GM18520 (cell line): ENCODE measurements at regions not wholly inside any gene's neighbourhood (a gene's known extent, or its start where the extent isn't known, plus 50 kb on each side); places are given as distances from the start of the nearest gene placed in this dataset.

Experiments used
- ATAC-seq: cut with Tn5 transposase; IDR thresholded peaks from one replicate; pipeline ENCODE4 v1.9.1; 2021; ENCODE audit not compliant: unreplicated experiment

GRCh38 chr1:177488722-177489121 is 318.0 kb downstream of the BRINP2 start:
- no peak for ATAC-seq

GRCh38 chr1:177487481-177487880 is 316.7 kb downstream of the BRINP2 start:
- no peak for ATAC-seq

GRCh38 chr1:177480741-177481305 is 310.1 kb downstream of the BRINP2 start:
- ATAC-seq: no peak

DNA sequence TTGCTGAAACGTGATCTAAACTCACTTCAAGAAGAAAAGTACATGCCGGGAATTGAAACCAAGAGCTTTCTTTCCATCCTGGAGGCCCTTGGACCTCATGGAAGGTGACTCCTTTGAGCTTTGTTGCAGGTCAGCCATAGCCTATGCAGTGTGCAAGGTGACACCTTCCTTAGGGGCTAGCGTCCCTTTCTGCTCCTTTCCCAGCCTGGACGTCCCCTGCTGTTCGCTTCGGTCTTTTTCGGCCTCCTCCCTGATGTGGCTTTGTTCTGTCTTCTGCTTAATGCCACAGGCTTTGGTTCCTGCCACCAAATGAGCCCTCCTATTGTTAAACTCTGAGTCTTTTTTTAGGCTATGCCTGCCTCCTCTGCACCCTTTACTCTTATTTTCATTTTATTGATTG is 308.8 kb downstream of the BRINP2 start:
- no peak for ATAC-seq

DNA sequence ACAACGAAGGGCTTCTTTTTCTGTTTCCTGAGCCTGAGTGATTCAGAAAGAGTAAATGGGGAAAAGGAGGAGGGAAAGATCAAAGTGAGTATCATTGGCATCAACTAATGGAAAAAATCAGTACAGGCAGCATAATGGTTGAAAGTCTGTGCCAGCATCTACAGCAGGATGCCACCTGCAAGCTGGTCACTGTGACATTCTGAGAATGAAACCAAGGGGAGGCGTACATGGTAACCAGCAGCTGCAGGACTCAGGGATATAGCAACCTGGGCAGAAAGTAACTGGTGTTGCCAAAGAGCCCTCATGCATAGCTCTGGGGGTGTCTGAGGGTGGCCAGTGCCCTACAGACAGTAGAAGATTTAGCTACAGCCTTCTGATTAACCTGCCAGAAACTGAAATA is 305.9 kb downstream of the BRINP2 start:
- ATAC-seq: no peak

DNA sequence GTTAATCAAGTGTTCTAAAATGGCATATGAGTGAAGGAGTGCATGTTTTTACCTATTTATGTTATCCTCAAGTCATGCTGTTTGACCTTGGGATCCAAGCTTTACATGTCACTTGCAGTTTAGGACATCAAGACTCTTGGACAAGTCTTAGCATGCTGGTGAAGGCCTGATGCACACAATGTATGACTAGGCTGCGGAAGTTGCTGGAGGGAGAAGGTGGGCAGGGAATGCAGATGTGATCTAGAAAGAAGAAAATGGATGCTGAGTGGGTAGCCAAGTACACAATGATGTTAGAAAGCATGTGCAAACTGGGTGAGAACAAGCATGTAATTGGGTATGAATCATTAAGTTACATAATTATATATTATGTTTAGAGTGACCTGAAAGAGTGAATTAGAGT is 301.8 kb downstream of the BRINP2 start:
- no peak for ATAC-seq

DNA sequence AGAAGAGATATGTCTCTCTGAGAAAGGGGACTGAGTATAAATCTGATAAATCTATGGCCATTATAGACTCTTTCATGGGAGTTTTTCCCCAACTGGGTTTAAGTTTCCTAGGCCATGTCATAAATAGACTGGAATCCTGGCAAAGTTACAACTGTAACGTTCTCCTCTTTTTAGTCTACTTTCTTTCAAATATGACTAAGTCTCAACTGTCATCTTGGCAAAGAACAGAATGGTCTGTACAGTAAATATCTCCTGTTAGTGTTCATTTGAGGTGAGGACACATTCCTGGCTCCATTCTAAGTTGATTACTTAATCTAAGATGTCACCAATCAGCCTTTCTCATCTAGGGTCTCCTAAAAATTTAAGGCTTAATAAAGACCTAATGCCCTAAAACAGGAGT is 300.5 kb downstream of the BRINP2 start:
- no peak for ATAC-seq

DNA sequence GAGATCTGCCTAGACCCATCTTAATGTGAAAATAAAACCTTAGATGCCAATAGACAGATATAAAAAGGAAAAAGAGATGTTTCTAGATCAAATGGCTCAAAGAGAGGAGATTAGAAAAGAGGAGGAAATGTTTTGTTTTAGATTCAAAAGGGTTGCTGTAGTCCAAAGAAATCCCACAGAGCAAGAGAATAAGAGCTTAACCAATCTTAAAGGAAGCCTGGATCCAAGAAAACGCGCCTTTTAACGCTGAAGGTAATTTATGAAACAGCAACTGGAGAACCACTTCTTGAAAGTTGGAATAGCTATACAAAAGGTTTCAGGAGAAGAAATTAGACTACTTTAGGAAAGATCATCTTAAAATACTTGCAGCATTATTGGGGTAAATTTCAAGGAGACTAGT is 298.8 kb downstream of the BRINP2 start:
- ATAC-seq: no peak

- no peak for ATAC-seq
These were observed 295.5 kb downstream of the BRINP2 start for GRCh38 chr1:177466286-177466685.

GRCh38 chr1:177464686-177465085 is 293.9 kb downstream of the BRINP2 start:
- ATAC-seq: no peak

DNA sequence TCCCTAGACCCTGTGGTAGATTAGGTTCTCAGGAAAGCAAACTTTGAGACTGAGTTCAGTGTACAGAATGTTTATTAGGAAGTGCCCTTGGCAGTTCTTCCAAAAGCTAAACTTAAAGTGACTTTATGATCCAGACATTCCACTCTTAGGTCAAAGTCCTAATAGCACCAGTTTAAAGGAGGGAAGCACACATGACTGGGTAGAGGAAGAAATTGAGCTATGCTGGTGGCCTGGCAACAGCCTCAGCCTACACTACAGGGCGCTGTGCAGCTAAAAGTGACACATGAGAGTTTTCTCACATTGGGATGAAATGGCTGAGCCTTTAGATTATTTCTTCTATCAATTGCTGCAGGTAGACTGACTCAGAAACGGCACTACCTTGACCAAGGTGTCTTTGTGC is 280.4 kb downstream of the BRINP2 start:
- ATAC-seq: no peak

DNA sequence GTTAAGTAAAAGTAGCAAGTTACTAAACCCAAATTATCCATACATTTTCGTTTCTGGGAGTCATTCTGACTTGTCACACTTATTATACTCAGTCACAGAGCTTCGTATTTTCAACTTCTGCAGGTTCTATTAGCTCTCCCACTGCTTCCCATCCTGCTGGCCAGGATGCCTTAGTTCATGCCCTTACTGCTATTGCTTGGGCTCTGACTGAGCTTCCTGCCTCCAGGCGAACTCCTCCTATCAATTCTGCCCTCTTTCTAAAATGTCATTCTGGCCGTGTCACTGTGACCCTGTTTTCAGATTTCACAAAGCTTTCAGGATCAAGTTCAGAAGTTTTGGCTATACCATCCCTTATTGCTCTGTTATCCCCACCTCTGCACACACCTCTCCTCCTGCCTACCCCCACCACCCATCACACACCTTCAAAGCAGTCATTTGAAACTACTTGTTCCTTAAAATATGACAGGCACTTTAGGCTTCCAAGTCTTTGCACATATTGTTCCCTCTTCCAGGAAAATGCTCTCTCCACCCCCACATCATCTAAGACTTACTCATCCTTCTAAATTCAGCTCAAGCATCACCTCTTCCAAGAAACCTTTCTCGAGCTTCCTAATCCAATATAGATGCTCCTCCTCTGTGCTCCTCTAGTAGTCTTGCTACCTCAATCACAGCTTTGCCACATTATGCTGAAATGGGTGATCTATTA is 278.0 kb downstream of the BRINP2 start:
- ATAC-seq: no peak

- ATAC-seq: no peak
These were observed 277.4 kb downstream of the BRINP2 start for GRCh38 chr1:177448036-177448615.

GRCh38 chr1:177444997-177445746 is 274.4 kb downstream of the BRINP2 start:
- ATAC-seq: no peak

DNA sequence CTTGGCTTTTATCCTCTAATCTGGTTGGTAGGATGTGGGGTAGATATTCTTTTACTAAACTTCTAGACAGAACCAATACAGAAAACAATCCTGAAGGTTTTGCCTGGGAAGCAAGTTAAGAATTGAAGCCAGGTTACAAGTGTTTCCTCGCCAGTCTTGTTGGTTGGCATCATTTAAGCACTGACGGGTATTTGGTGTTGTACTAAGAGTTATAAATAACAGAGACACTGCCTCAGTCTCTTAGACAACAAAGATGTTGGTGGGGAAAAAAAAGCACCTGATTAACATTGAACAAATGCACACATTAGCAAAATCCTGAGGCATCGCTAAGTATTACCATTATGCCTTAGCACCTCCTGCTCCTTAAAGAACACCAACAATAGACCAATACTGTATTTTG is 272.2 kb downstream of the BRINP2 start:
- ATAC-seq: no peak

DNA sequence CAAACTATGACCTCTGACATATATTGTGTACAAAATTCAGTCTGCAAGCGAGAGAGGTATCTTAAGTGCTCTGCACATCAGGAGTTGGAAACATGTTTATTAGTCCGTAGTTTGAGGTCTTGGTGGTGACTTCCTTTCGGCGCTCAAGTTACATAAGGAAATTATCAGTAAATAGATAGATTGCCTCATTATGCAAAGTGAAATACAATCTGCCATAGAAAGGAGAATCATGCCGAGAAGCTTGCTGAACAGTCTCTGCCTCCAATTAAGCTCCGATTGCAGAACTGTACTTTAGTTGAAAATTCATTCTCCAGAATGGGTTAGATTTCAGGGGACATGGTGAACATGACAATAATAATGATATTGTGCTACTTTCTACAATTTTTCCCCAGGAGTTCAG is 271.8 kb downstream of the BRINP2 start:
- no peak for ATAC-seq

- ATAC-seq: no peak
These were observed 270.5 kb downstream of the BRINP2 start for GRCh38 chr1:177441281-177441680.

- no peak for ATAC-seq
These were observed 270.1 kb downstream of the BRINP2 start for GRCh38 chr1:177440821-177441220.

DNA sequence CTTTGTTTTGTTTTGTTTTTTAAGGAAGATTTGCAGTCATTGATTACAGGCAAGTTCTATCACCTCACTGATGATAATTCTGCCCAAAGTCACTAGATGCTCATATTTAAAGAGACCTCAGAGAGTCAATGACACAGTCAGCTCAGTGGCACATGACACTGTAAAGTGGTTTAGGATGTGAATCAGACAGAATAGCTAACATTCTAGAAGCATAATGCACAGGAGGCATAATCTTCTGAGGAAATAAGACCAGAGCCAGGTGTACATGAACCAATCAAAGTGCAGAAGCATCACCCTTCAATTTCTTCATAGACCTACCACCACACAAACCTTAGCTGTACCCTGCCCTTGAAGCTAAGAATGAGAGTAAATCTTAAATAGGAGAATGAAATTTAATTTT is 268.5 kb downstream of the BRINP2 start:
- ATAC-seq: no peak

- ATAC-seq: no peak
These were observed 264.6 kb downstream of the BRINP2 start for GRCh38 chr1:177435364-177435763.

DNA sequence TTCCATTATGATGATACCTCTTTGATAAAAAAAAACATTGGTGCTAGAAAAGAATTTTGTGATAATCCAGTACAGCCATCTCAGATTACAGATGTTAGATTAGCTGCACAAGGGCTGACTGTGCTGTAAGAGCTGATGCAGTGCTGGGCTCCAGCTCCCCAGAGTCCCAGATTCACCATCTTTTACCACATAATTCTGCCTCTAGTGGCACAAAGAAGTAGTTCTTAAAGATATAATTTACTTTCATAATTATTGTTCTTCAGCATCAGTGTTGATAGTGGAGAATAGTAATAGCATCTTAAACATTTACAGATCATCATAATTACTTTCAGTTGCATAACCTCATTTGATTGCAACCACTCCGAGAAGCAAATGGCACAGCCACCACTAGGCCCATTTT is 262.1 kb downstream of the BRINP2 start:
- ATAC-seq: no peak

DNA sequence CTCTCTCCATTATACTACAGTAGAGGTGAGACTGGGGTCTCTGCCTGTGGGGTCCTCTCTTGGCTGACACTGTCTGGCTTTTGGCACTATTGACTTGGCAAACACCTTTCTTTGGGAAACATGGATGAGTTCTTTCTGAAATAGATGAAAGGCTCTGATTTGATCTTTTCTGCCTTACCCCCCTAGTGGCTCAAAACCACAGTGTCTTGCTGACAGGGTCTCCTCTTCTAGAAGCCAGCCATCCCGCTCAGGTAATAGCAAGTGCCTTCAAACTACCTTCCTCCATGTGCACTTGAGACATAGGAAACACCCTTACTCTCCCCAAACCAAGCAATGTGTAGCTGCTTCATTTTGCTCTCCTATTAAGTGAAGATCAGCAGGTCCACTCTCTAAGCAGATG is 260.4 kb downstream of the BRINP2 start:
- ATAC-seq: no peak
